ENCODE measurements at regions not wholly inside any gene's neighbourhood (a gene's known extent, or its start where the extent isn't known, plus 50 kb on each side); places are given as distances from the start of the nearest gene placed in this dataset.
"Not testable (repeated sequence)": the region's sequence is repeated elsewhere in the genome, so short reads cannot be mapped to it uniquely, and the experiment has no call there.

GRCh38 chrX:125492439-125492838 lies 172.8 kb downstream of the TEX13C start:
- no peak for TF ChIP-seq CTCF (IDR thresholded peaks at IDR 0.05)
- no peak for TF ChIP-seq POLR2A (IDR thresholded peaks at IDR 0.05)
- TF ChIP-seq POLR2AphosphoS5 (IDR thresholded peaks at IDR 0.05) = no peak
- TF ChIP-seq EP300 (IDR thresholded peaks at IDR 0.05) = no peak
- no peaks in the 10 kb centered on the region for H3K36me3 ChIP-seq
- H3K27me3 ChIP-seq = no peaks in the 10 kb centered on the region
- H3K4me1 ChIP-seq = no peaks in the 10 kb centered on the region
- no peak overlapping the region for H3K4me3 ChIP-seq
- no peak for ATAC-seq
- no peaks in the 10 kb centered on the region for H3K9me3 ChIP-seq
- H3K27ac ChIP-seq = no peak overlapping the region
- WGBS, 2 donors (ENCODE audit: low coverage in 1 of 2) = 39 to 83% methylated on average over 2 of the region's 2 CpGs

- not testable (repeated sequence) for H3K9me3 ChIP-seq
Measured at GRCh38 chrX:125493004-125493403, 173.3 kb downstream of the TEX13C start.

GRCh38 chrX:125497667-125498066 lies 178.0 kb downstream of the TEX13C start:
- no peaks in the 10 kb centered on the region for H3K9me3 ChIP-seq
- no peak overlapping the region for H3K4me3 ChIP-seq
- no peak overlapping the region for H3K27ac ChIP-seq
- TF ChIP-seq POLR2A (IDR thresholded peaks at IDR 0.05) (no peak), POLR2AphosphoS5 (IDR thresholded peaks at IDR 0.05) (no peak), EP300 (IDR thresholded peaks at IDR 0.05) (no peak), CTCF (IDR thresholded peaks at IDR 0.05) (no peak)
- 58 to 65% methylated on average over 2 to 3 of the region's 3 CpGs for WGBS, 2 donors (ENCODE audit: low coverage in 1 of 2)
- no peak for ATAC-seq
- no peaks in the 10 kb centered on the region for H3K4me1 ChIP-seq
- no peaks in the 10 kb centered on the region for H3K27me3 ChIP-seq
- no peaks in the 10 kb centered on the region for H3K36me3 ChIP-seq

More at GRCh38 chrX:125493004-125493403, 173.3 kb downstream of the TEX13C start:
- not testable (repeated sequence) for H3K27ac ChIP-seq, H3K4me1 ChIP-seq, ATAC-seq, H3K4me3 ChIP-seq, H3K27me3 ChIP-seq, H3K36me3 ChIP-seq
- WGBS, 2 donors (ENCODE audit: low coverage in 1 of 2) = 58 to 66% methylated on average over 2 of the region's 2 CpGs

GRCh38 chrX:125503769-125504168 lies 184.1 kb downstream of the TEX13C start:
- ATAC-seq = no peak
- TF ChIP-seq POLR2A (IDR thresholded peaks at IDR 0.05) (no peak), POLR2AphosphoS5 (IDR thresholded peaks at IDR 0.05) (no peak), EP300 (IDR thresholded peaks at IDR 0.05) (no peak), CTCF (IDR thresholded peaks at IDR 0.05) (no peak)
- 49 to 80% methylated on average over 1 to 2 of the region's 2 CpGs for WGBS, 2 donors (ENCODE audit: low coverage in 1 of 2)

GRCh38 chrX:125505207-125505606 lies 185.5 kb downstream of the TEX13C start:
- Histone ChIP-seq H3K9me3 (no peaks in the 10 kb centered on the region), H3K27me3 (no peaks in the 10 kb centered on the region)
- WGBS, 2 donors (ENCODE audit: low coverage in 1 of 2) = 100% methylated on average over 1 of the region's 2 CpGs; no CpG with 5 or more reads in 1 of the 2 donors

More at GRCh38 chrX:125503769-125504168, 184.1 kb downstream of the TEX13C start:
- H3K36me3 ChIP-seq = no peaks in the 10 kb centered on the region
- H3K4me1 ChIP-seq = no peaks in the 10 kb centered on the region
- H3K4me3 ChIP-seq = no peak overlapping the region
- H3K27ac ChIP-seq = no peak overlapping the region
- no peaks in the 10 kb centered on the region for H3K27me3 ChIP-seq
- no peaks in the 10 kb centered on the region for H3K9me3 ChIP-seq

More at GRCh38 chrX:125505207-125505606, 185.5 kb downstream of the TEX13C start:
- Histone ChIP-seq H3K36me3 (no peaks in the 10 kb centered on the region), H3K4me1 (no peaks in the 10 kb centered on the region), H3K4me3 (no peak overlapping the region), H3K27ac (no peak overlapping the region)
- no peak for ATAC-seq
- TF ChIP-seq CTCF (IDR thresholded peaks at IDR 0.05) = no peak
- TF ChIP-seq POLR2AphosphoS5 (IDR thresholded peaks at IDR 0.05) = no peak
- TF ChIP-seq POLR2A (IDR thresholded peaks at IDR 0.05) = no peak
- TF ChIP-seq EP300 (IDR thresholded peaks at IDR 0.05) = no peak

All from gastroesophageal sphincter (tissue), 4 donors.